ENCODE measurements at regions not wholly inside any gene's neighbourhood (a gene's known extent, or its start where the extent isn't known, plus 50 kb on each side); places are given as distances from the start of the nearest gene placed in this dataset.

GRCh38 chr7:50962962-50963374 is 180.3 kb upstream of the GRB10 start:
- peak; percentile 94 for DNase-seq

DNA sequence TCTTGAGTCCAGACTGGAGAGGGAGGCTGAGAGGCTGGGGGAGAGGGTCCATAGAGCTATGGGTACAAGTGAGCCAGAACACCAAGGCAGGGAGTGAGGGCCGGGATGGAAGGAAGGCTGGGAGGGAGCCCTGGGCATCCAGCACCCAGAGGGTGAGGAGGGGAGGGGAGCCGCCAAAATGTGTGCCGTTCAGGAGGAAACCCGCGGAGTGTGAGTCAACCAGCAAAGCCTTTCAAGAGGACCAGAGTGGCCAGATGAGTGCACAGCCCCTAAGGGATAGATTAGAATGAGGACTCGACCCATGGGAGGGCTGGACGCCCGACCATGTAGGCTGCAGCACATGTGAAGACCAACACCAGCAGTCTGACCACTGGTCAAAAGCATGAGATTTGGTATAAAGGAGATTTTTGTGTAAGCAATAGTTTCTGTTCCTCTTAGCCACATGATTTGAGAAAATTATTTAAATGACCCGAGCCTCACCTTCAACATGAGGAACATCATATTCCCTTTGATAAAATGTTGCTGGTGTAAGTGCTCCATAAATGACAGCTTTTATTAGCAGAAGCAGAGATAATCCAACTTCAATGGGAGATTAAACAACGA is 179.7 kb upstream of the GRB10 start:
- DNase-seq: no peak

DNA sequence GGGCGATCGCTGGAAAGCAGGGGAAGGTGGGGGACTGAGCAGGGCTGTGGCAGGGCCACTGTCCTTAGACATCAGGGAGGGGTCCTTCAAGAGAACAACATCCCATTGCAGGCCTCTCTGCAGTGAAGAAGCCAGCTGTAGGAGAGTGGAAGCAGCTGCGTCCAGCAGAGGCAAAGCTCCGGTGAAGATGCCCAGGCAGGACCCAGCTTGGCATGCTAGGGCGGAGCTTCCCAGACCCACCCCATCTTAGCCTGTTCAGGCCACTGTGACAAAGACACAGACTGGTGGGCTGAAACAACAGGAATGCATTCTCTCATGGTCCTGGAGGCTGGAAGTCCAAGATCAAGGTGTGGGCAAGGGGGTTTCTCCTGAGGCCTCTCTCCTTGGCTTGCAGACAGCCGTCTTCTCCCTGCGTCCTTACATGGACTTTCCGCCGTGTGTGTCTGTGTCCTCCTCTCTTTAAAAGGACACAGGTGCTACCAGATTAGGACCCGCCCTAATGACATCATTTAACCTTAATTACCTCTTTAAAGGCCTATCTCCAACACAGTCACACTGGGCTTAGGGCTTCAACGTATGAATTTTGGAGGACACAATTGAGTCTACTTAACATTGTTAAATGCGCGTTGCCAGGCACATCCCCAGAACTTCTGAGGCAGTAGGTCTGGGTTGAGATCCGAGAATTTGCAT is 178.1 kb upstream of the GRB10 start:
- DNase-seq: no peak

DNA sequence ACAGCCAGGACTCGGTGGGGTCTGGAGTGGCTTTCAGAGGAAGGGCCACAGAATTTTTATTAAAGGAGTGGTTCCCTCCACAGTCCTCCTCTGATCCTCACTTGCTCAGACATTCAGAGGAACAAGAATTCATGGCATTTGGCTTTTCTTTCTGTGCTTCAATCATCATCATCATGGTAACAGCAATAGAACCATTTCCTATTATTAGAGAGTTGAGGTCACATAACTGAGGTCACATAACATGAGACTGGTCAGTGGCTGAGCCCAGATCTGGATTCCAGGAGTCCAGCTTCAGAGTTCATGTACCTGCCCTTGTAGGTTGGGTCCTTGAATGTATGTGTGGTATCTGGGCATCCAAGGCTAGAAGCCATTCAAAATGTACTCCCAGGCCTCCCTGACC is 177.3 kb upstream of the GRB10 start:
- no peak for DNase-seq

DNA sequence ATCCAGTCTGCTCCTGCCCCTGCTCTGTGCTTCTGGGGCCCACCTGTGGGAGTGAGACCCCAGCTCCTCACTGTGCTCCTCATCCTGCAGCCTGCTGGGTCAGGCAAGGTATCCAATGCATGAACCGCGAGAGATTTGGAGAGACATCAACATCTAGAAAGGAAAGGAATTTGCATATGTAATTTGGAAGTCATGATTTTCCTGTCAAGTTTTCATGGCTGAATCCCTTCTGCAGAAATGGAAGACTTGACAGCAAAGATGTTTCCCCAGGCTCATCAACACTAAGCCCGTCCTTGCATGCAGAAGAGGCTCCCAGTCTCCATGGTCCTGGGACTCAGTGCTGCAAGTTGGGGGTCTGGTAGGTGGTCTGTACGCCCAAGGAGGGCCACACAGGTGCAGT is 176.9 kb upstream of the GRB10 start:
- DNase-seq: no peak

DNA sequence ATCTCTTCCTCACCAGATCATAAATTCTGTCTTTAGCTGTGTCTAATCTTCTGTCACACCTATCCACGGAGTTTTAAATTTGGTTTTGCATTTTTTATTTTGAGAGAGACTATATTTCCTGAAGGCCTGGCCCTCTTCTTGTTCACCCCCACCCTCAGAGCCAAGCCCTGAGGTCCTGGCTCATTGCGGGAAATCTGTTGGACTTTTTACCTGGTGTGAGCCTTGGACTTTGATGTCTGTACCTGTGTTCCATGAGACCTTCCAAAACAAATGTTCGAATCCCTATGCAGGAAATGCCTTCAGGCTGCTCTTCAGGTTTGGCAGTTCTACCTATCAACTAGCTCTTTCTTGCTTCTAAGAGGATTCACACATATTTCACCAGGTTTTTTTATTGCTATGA is 175.2 kb upstream of the GRB10 start:
- DNase-seq: no peak

- DNase-seq: peak; percentile 60
Observed at GRCh38 chr7:50957431-50957830, 174.7 kb upstream of the GRB10 start.

DNA sequence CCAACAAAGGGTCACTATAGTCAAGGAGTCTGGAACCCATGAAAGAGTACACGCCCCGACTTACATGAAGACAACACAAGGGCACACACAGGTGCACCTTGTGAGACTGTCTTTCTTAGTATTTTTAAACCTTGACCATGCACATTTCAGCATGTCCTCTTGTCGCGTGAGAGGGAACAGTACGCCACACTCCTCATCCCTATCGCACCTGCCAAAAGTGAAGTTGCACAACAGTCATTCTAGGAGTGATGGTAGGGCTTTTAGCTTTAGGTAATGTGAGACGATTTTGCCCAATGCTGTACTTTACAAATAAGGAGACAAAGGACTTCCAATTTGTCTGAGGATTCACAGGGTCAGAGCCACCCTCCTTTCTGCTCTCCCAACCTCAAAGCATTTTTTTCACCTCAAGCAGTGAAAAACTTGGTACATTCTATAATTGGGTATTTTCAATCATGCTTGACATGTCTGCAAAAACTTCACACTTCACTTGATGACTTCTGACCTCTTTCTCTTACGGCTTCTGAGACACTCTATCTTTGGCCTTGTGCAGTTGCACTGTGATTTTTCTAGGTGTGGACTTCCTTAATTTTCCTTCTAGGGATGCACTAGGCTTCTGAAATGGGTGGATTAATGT is 173.9 kb upstream of the GRB10 start:
- no peak for DNase-seq

GRCh38 chr7:50954716-50955115 is 172.0 kb upstream of the GRB10 start:
- DNase-seq: no peak

DNA sequence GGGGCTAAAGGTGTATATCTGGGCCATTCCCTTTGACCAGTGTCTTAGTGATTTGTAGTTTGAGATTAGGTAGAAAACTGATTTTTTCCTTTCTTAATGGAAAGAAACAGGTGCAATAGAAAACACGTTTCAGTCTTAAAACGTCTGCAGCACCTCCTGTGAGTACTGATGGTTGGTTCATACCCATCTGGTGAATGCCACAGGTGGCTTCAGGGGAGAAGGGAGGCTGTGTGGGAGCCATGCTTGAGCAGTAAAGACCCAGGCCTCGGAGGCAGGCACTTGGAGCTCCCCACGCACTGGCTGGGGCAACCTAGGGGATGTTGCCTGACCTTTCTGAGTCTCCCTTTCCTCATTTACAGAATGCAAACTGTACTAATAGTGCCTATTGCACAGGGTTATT is 171.5 kb upstream of the GRB10 start:
- DNase-seq: no peak

DNA sequence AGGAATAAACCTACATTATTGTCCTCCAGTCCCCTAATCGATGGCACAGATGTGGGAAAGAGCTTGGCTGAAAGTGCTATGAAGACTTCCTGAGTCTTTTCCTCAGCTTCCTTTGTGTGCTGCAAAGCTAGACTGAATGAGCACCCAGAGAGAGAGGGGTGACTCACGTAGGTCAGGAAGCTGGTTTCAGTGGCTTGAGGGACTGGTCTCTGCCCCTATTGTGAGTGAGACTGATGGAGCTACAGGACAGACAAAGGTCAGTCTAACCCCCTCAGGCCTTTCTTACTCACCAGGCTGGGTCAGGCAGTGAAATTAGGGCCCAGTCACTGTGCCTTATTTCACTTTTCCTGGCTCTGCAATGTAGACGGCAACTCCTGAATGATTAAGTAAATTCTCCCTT is 171.1 kb upstream of the GRB10 start:
- DNase-seq: no peak

GRCh38 chr7:50953303-50953702 is 170.6 kb upstream of the GRB10 start:
- no peak for DNase-seq

DNA sequence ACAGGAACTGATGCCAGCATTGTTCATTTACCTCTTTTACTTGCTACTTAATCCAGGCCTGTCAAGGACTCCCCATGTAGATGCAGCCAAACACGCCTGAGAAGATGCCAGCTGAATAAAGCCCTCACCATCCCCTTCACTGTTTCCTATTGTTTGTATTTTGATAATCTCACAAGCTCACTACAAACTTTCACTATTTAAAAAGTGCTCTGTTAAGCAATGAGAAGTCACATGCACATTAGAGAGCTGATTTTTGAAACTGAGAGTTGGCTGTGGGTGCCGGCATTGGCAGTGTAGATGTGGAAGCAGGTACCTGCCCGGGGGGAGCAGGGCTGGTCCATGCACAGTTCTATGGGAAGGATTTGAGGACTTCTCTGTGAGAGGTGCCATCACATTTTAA is 169.8 kb upstream of the GRB10 start:
- DNase-seq: no peak

DNA sequence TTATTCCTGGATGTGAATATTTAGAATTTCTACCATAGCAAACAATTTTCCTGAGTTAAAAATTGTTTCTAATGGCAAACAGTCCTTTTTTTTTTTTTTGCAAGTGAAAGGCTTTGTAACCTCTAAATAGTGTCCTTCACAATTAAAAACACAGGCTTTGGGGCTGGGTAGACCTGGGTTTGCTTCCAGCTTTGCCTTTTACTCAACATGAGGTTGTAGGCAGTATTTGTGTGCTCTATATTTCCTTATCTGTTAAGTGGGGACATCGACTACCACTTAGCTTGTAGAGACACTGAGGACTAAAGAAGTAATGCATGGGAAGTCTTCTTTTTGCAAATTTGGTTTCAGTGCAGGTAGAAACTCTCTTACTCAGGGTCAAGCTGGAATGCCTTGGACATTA is 169.4 kb upstream of the GRB10 start:
- DNase-seq: no peak

GRCh38 chr7:50943482-50943881 is 160.8 kb upstream of the GRB10 start:
- no peak for DNase-seq

GRCh38 chr7:50941525-50941924 is 158.8 kb upstream of the GRB10 start:
- DNase-seq: no peak

DNA sequence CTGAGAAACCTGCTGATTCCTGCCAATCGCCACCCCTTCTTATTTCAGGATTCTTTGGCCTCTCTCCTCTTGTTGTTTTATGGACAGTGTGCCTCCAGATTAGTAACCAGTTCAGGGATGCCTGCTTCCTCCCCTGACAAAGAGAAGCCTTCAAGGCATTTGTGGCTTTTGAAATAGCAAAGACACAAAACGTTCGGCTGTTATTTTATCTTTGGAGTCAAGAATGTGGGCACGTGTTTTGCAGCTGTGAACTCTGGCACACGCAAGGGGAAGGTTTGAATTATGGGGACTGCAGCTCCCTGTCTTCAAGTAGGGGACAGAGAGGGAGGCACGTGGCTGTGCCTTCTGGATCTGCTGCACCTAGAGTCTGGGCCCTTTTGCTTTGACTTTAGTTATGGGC is 157.9 kb upstream of the GRB10 start:
- no peak for DNase-seq

- DNase-seq: no peak
Observed at GRCh38 chr7:50939021-50939420, 156.3 kb upstream of the GRB10 start.

- DNase-seq: no peak
Observed at GRCh38 chr7:50937727-50938126, 155.0 kb upstream of the GRB10 start.

DNA sequence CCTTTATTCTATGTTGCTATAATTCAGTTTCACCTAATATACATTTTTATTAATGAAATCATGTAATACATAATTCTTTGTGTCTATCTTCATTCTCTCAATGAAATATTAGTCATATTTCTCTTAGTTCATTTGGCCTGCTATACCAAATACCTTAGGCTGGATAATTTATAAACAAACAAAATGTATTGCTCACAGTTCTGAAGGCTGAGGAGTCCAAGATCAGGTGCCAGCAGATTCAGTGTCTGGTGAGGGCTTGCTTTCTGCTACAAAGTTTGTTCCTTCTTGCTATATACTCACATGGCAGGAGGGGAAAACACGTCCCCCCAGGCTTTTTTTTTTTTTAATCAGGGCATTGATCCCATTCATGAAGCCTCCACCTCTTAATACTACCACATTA is 143.4 kb upstream of the GRB10 start:
- DNase-seq: no peak

GRCh38 chr7:50923476-50923875 is 140.8 kb upstream of the GRB10 start:
- no peak for DNase-seq

GRCh38 chr7:50921114-50921813 is 138.6 kb upstream of the GRB10 start:
- peak; percentile 39 for DNase-seq

- DNase-seq: no peak
Observed at GRCh38 chr7:50920031-50920635, 137.4 kb upstream of the GRB10 start.

DNA sequence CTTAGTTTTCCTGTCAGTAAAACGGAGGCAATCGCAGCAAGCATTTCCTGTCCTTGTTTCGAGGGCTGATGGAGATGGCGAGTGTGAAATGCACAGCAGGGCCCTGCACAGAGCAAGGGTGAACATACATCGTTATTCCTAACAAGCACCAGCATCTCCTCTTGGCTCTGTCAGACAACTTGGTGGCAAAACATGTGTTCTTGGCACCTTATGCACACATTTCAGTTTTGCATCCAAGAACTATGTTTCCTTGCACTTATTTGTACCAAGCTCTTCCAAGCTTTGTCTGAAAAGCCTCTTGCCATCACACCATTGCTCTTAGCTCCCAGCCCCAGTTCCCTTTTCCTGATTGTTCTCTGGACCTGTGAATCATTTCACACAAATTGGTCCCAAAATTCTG is 132.9 kb upstream of the GRB10 start:
- DNase-seq: no peak

Measured in COR-L47 (cell line).